NCI-H2029 (cell line): ENCODE measurements at regions not wholly inside any gene's neighbourhood (a gene's known extent, or its start where the extent isn't known, plus 50 kb on each side); places are given as distances from the start of the nearest gene placed in this dataset.

Experiments used
- DNase-seq: peaks from one replicate; lab custom pipeline; 2025; lab: John Stamatoyannopoulos, UW

- peak; percentile 42 for DNase-seq
Observed at GRCh38 chr20:20824924-20825584, 112.6 kb upstream of the RALGAPA2 start.

GRCh38 chr20:20823476-20823881 lies 111.0 kb upstream of the RALGAPA2 start:
- DNase-seq, result peak; percentile 67

- no peak for DNase-seq
Observed at GRCh38 chr20:20821484-20822260, 109.2 kb upstream of the RALGAPA2 start.

- no peak for DNase-seq
Observed at GRCh38 chr20:20820785-20821483, 108.5 kb upstream of the RALGAPA2 start.

- DNase-seq, result no peak
Observed at GRCh38 chr20:20820104-20820503, 107.7 kb upstream of the RALGAPA2 start.

- no peak for DNase-seq
Observed at GRCh38 chr20:20816969-20817755, 104.7 kb upstream of the RALGAPA2 start.

- no peak for DNase-seq
Observed at GRCh38 chr20:20815711-20816455, 103.4 kb upstream of the RALGAPA2 start.

- no peak for DNase-seq
Observed at GRCh38 chr20:20814685-20815084, 102.2 kb upstream of the RALGAPA2 start.

GRCh38 chr20:20812136-20812535 lies 99.7 kb upstream of the RALGAPA2 start:
- no peak for DNase-seq

- no peak for DNase-seq
Observed at GRCh38 chr20:20808016-20808415, 95.6 kb upstream of the RALGAPA2 start.

- DNase-seq, result no peak
Observed at GRCh38 chr20:20806121-20807095, 94.0 kb upstream of the RALGAPA2 start.

- no peak for DNase-seq
Observed at GRCh38 chr20:20803011-20803410, 90.6 kb upstream of the RALGAPA2 start.

- no peak for DNase-seq
Observed at GRCh38 chr20:20802328-20802727, 89.9 kb upstream of the RALGAPA2 start.

GRCh38 chr20:20799716-20800312 lies 87.4 kb upstream of the RALGAPA2 start:
- no peak for DNase-seq

GRCh38 chr20:20797521-20798310 lies 85.3 kb upstream of the RALGAPA2 start:
- no peak for DNase-seq

- no peak for DNase-seq
Observed at GRCh38 chr20:20796766-20797440, 84.5 kb upstream of the RALGAPA2 start.

- DNase-seq, result no peak
Observed at GRCh38 chr20:20795721-20796120, 83.3 kb upstream of the RALGAPA2 start.

GRCh38 chr20:20795119-20795518 lies 82.7 kb upstream of the RALGAPA2 start:
- no peak for DNase-seq
